Parathyroid adenoma (tissue), 2 donors: ENCODE measurements at regions not wholly inside any gene's neighbourhood (a gene's known extent, or its start where the extent isn't known, plus 50 kb on each side); places are given as distances from the start of the nearest gene placed in this dataset.
"Not testable (repeated sequence)": the region's sequence is repeated elsewhere in the genome, so short reads cannot be mapped to it uniquely, and the experiment has no call there.

Experiments
- H2AFZ ChIP-seq: fragments of 300-600 bp; sonication (generic); one replicate; pipeline ENCODE4 v1.7.0; 2017; ENCODE audit warnings: antibody characterized with exemption, mild to moderate bottlenecking
- H3K27ac ChIP-seq: fragments of 300-600 bp; sonication (generic); one replicate; pipeline ENCODE4 v1.7.0; 2017
- H3K27me3 ChIP-seq: fragments of 300-600 bp; sonication (generic); one replicate; pipeline ENCODE4 v1.7.0; 2017; ENCODE audit warnings: low read length; ENCODE audit not compliant: control insufficient read depth, insufficient read depth
- H3K36me3 ChIP-seq: fragments of 300-600 bp; sonication (generic); one replicate; pipeline ENCODE4 v1.7.0; 2017; ENCODE audit warnings: low read length; ENCODE audit not compliant: control insufficient read depth, insufficient read depth
- H3K4me1 ChIP-seq: fragments of 300-600 bp; sonication (generic); one replicate; pipeline ENCODE4 v1.7.0; 2017; ENCODE audit warnings: control low read depth
- H3K4me2 ChIP-seq: fragments of 300-600 bp; sonication (generic); one replicate; pipeline ENCODE4 v1.7.0; 2017; ENCODE audit warnings: low read length
- H3K4me3 ChIP-seq: fragments of 300-600 bp; sonication (generic); one replicate; pipeline ENCODE4 v1.7.0; 2017; ENCODE audit warnings: low read depth, low read length
- H3K79me2 ChIP-seq: fragments of 300-600 bp; sonication (generic); one replicate; pipeline ENCODE4 v1.7.0; 2017; ENCODE audit warnings: control low read depth
- H3K9ac ChIP-seq: fragments of 300-600 bp; sonication (generic); one replicate; pipeline ENCODE4 v1.7.0; 2017; ENCODE audit warnings: mild to moderate bottlenecking
- H3K9me3 ChIP-seq: fragments of 300-600 bp; sonication (generic); one replicate; pipeline ENCODE4 v1.7.0; 2017; ENCODE audit warnings: low read length; ENCODE audit not compliant: control insufficient read depth
- CTCF ChIP-seq: fragments of 300-600 bp; sonication (generic); IDR thresholded peaks from one replicate; pipeline ENCODE4 v1.7.0; 2017; ENCODE audit warnings: antibody characterized with exemption, mild to moderate bottlenecking
- donor health status: primary hyperparathyroidism.

DNA sequence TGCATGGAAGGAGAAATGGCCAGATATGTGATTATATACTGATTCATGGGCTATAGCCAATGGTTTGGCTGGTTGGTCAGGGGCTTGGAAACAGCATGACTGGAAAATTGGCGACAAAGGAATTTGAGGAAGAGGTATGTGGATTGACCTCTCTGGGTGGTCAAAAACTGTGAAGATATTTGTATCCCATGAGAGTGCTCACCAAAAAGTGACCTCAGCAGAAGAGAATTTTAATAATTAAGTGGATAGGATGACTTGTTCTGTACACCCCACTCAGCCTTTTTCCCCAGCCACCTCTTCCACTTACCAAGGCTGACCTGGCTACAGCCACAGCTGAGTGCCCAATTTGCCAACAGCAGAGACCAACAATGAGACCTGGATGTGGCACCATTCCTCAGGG is 146.7 kb downstream of the GPR37 start:
- Histone ChIP-seq H3K79me2 (no peaks in the 10 kb centered on the region), H3K36me3 (no peaks in the 10 kb centered on the region), H3K27ac (no peak overlapping the region), H3K4me2 (no peak overlapping the region), H3K4me1 (no peaks in the 10 kb centered on the region), H2AFZ (no peak overlapping the region), H3K4me3 (no peak overlapping the region), H3K9me3 (no peaks in the 10 kb centered on the region), H3K9ac (no peak overlapping the region), H3K27me3 (no peaks in the 10 kb centered on the region)
- TF ChIP-seq CTCF, result no peak

DNA sequence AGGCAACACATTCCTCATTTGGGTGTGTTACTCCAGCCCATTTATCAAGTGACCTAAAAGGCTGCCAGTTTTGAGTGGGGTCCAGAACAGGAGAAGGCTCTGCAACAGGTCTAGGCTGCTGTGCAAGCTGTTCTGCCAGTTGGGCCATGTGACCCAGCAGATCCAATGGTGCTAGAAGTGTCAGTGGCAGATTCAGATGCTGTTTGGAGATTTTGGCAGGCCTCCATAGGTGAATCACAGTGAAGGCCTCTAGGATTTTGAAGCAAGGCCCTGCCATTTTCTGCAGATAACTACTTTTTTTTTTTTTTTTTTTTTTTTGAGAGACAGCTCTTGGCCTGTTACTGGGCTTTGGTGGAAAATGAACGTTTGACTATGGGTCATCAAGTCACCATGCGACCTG is 147.5 kb downstream of the GPR37 start:
- not testable (repeated sequence) for H3K27me3 ChIP-seq, H2AFZ ChIP-seq, H3K36me3 ChIP-seq, H3K27ac ChIP-seq, H3K4me2 ChIP-seq, H3K4me1 ChIP-seq, H3K9ac ChIP-seq, H3K9me3 ChIP-seq, H3K79me2 ChIP-seq, H3K4me3 ChIP-seq

- no peak overlapping the region for H3K4me3 ChIP-seq
- TF ChIP-seq CTCF, result no peak
- H3K9me3 ChIP-seq, result no peaks in the 10 kb centered on the region
- no peaks in the 10 kb centered on the region for H3K36me3 ChIP-seq
- no peak overlapping the region for H2AFZ ChIP-seq
- H3K9ac ChIP-seq, result no peak overlapping the region
- no peak overlapping the region for H3K27ac ChIP-seq
- no peaks in the 10 kb centered on the region for H3K79me2 ChIP-seq
- no peaks in the 10 kb centered on the region for H3K4me1 ChIP-seq
- H3K4me2 ChIP-seq, result no peak overlapping the region
- H3K27me3 ChIP-seq, result no peaks in the 10 kb centered on the region
These were observed 162.5 kb downstream of the GPR37 start for GRCh38 chr7:124603066-124603465.

GRCh38 chr7:124597509-124597908 is 168.1 kb downstream of the GPR37 start:
- no peak overlapping the region for H3K4me3 ChIP-seq
- no peaks in the 10 kb centered on the region for H3K9me3 ChIP-seq
- no peak overlapping the region for H3K9ac ChIP-seq
- H3K27ac ChIP-seq, result no peak overlapping the region
- no peaks in the 10 kb centered on the region for H3K36me3 ChIP-seq
- no peak for TF ChIP-seq CTCF
- no peaks in the 10 kb centered on the region for H3K27me3 ChIP-seq
- H3K4me2 ChIP-seq, result no peak overlapping the region
- no peak overlapping the region for H2AFZ ChIP-seq
- no peaks in the 10 kb centered on the region for H3K4me1 ChIP-seq
- H3K79me2 ChIP-seq, result no peaks in the 10 kb centered on the region

DNA sequence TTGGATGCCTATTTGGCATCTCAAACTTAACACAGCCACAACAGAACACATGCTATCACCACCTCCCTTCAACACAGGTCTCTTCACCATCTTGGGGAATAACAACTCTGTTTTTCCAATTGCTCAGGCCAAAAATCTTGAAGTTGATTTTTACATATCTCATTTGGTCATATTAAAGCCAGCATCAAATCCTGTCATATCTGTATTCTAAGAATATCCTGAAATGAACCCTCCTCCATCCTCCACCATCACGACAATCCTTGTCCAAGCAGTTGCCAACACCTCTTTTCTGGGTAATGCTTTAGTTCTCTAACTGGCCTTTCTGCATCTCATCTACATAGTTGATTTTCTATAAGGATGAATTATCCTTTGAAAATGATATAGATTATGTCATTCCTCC is 168.7 kb downstream of the GPR37 start:
- no peaks in the 10 kb centered on the region for H3K9me3 ChIP-seq
- no peaks in the 10 kb centered on the region for H3K36me3 ChIP-seq
- H3K4me2 ChIP-seq, result no peak overlapping the region
- no peak overlapping the region for H3K4me3 ChIP-seq
- no peak overlapping the region for H3K9ac ChIP-seq
- TF ChIP-seq CTCF, result no peak
- H3K4me1 ChIP-seq, result no peaks in the 10 kb centered on the region
- H3K27me3 ChIP-seq, result no peaks in the 10 kb centered on the region
- no peaks in the 10 kb centered on the region for H3K79me2 ChIP-seq
- H3K27ac ChIP-seq, result no peak overlapping the region
- H2AFZ ChIP-seq, result no peak overlapping the region
